HCT116 (cell line): ENCODE measurements at regions not wholly inside any gene's neighbourhood (a gene's known extent, or its start where the extent isn't known, plus 50 kb on each side); places are given as distances from the start of the nearest gene placed in this dataset.

ENCODE experiments used
- ATAC-seq: fragments of 200-7000 bp; cut with Tn5 transposase; 2 replicates; pipeline ENCODE4 v1.9.1; 2020; ENCODE audit warnings: mild to moderate bottlenecking, moderate library complexity
- BruUV-seq: library from RNA; stranded (reverse); fragments of 400-500 nt; replicated peaks from 2 replicates; lab custom pipeline; 2021; lab: Mats Ljungman, UMichigan
- CTCF ChIA-PET: fragments of 300-600 bp; sonication (Branson Sonifier 250); formaldehyde crosslinking; loops from one replicate; lab custom pipeline; 2021; ENCODE audit warnings: antibody characterized with exemption; lab: Charles Lee
- POLR2A ChIA-PET: fragments of 300-600, 350-600 bp; sonication (Branson Sonifier 250); formaldehyde crosslinking; loops from one replicate; lab custom pipeline; 2021; ENCODE audit warnings: antibody characterized with exemption; lab: Charles Lee
- RAD21 ChIA-PET, 2 experiments: fragments of 300-600 bp; sonication (Branson Sonifier 250); formaldehyde crosslinking; loops; one replicate each; lab custom pipeline; 2023; ENCODE audit warnings: low total read pairs in 2 of 2; ENCODE audit not compliant: uncharacterized antibody in 2 of 2, unreplicated experiment in 2 of 2, low non-redundant PET in 1 of 2; lab: Charles Lee
- DNase-seq: peaks from one replicate; pipeline ENCODE4 v3.0.0-alpha.2; 2010; ENCODE audit warnings: low read depth, low spot score
- H2AFZ ChIP-seq: fragments of 200-600 bp; shearing (Covaris generic), sonication (generic); 2 replicates; pipeline ENCODE4 v1.6.1; 2017; ENCODE audit warnings: low read depth, mixed run types, mixed read lengths, antibody characterized with exemption, low read length; ENCODE audit not compliant: poor library complexity, severe bottlenecking
- H3K27ac ChIP-seq: 2 replicates; pipeline ENCODE4 v1.5.1; 2012; ENCODE audit warnings: low read depth, low read length
- H3K27me3 ChIP-seq: fragments of 200-600 bp; sonication (generic); 2 replicates; pipeline ENCODE4 v1.6.1; 2016; ENCODE audit warnings: mixed run types, low read length, mixed read lengths; ENCODE audit not compliant: insufficient read depth
- H3K36me3 ChIP-seq, 2 experiments: fragments of 200-500 bp in 1 of 2; fragments of 200-600 bp in 1 of 2; sonication (Bioruptor generic) in 1 of 2; sonication (generic) in 1 of 2; 2 replicates each; pipeline versions ENCODE4 v1.5.1 to v1.6.1; 2014 to 2016; ENCODE audit warnings: low read length in 2 of 2, inconsistent platforms in 1 of 2, mixed read lengths in 1 of 2, mixed run types in 1 of 2; ENCODE audit not compliant: insufficient read depth in 2 of 2, control insufficient read depth in 1 of 2
- H3K4me1 ChIP-seq, 2 experiments: fragments of 200-600 bp in 1 of 2; sonication (generic) in 1 of 2; 2 replicates each; pipeline versions ENCODE4 v1.5.1 to v1.6.1; 2012 to 2017; ENCODE audit warnings: low read length in 2 of 2, inconsistent platforms in 1 of 2, mild to moderate bottlenecking in 1 of 2, mixed read lengths in 1 of 2, mixed run types in 1 of 2, moderate library complexity in 1 of 2; ENCODE audit not compliant: insufficient read depth in 2 of 2, control insufficient read depth in 1 of 2
- H3K4me2 ChIP-seq: fragments of 200-600 bp; sonication (generic); 2 replicates; pipeline ENCODE4 v1.6.1; 2017; ENCODE audit warnings: mixed run types, low read length, mixed read lengths
- H3K4me3 ChIP-seq, 2 experiments: fragments of 200-600 bp in 1 of 2; sonication (generic) in 1 of 2; replicated peaks in 1 of 2; 2 replicates each; pipeline ENCODE4 v1.5.1; 2011 to 2016; ENCODE audit warnings: low read length in 2 of 2, control low read depth in 1 of 2, low read depth in 1 of 2, mild to moderate bottlenecking in 1 of 2, mixed read lengths in 1 of 2, mixed run types in 1 of 2
- H3K79me2 ChIP-seq: fragments of 200-600 bp; sonication (generic); 2 replicates; pipeline ENCODE4 v1.6.1; 2017; ENCODE audit warnings: mild to moderate bottlenecking, mixed run types, low read length, moderate library complexity, mixed read lengths; ENCODE audit not compliant: insufficient read depth
- H3K9ac ChIP-seq: fragments of 200-600 bp; sonication (generic); 2 replicates; pipeline ENCODE4 v1.6.1; 2016; ENCODE audit warnings: low read length, mixed read lengths
- H3K9me2 ChIP-seq: fragments of 200-600 bp; sonication (generic), shearing (Covaris generic); 2 replicates; pipeline ENCODE4 v1.6.1; 2017; ENCODE audit warnings: mixed run types, mild to moderate bottlenecking, moderate library complexity; ENCODE audit not compliant: insufficient read depth
- H3K9me3 ChIP-seq, 2 experiments: fragments of 200-500 bp in 1 of 2; fragments of 200-600 bp in 1 of 2; sonication (Bioruptor generic) in 1 of 2; sonication (generic) in 1 of 2; 2 replicates each; pipeline ENCODE4 v1.6.1; 2014 to 2017; ENCODE audit warnings: low read length in 2 of 2, mixed read lengths in 2 of 2, inconsistent platforms in 1 of 2, low read depth in 1 of 2, mild to moderate bottlenecking in 1 of 2, mixed run types in 1 of 2, moderate library complexity in 1 of 2; ENCODE audit not compliant: control insufficient read depth in 1 of 2, insufficient read depth in 1 of 2
- H4K20me1 ChIP-seq: fragments of 200-600 bp; sonication (generic), shearing (Covaris generic); 2 replicates; pipeline ENCODE4 v1.6.1; 2017; ENCODE audit warnings: mixed run types, mild to moderate bottlenecking, moderate library complexity; ENCODE audit not compliant: insufficient read depth
- CBX3 ChIP-seq: IDR thresholded peaks from 2 replicates; pipeline ENCODE4 v1.6.1; 2012; ENCODE audit warnings: low read depth
- EZH2phosphoT487 ChIP-seq: fragments of 200-600 bp; IDR thresholded peaks from 2 replicates; pipeline ENCODE4 v1.6.1; 2018; ENCODE audit warnings: antibody characterized with exemption, borderline replicate concordance
- FOSL1 ChIP-seq: IDR thresholded peaks from 2 replicates; pipeline ENCODE4 v1.6.1; 2012; ENCODE audit warnings: low read depth
- JUND ChIP-seq: IDR thresholded peaks from 2 replicates; pipeline ENCODE4 v1.6.1; 2012
- MAX ChIP-seq: IDR thresholded peaks from 2 replicates; pipeline ENCODE4 v1.6.1; 2012
- POLR2A ChIP-seq: IDR thresholded peaks from 2 replicates; pipeline ENCODE4 v1.7.0; 2011; ENCODE audit warnings: borderline replicate concordance; ENCODE audit not compliant: insufficient read depth, insufficient read length; ENCODE audit errors: extremely low read depth
- POLR2AphosphoS5 ChIP-seq: IDR thresholded peaks from 2 replicates; pipeline ENCODE4 v1.6.1; 2011; ENCODE audit warnings: mild to moderate bottlenecking, low read depth, low read length, moderate library complexity
- REST ChIP-seq: IDR thresholded peaks from 2 replicates; pipeline ENCODE4 v1.6.1; 2012; ENCODE audit warnings: low read depth
- SIN3A ChIP-seq: IDR thresholded peaks from 2 replicates; pipeline ENCODE4 v1.6.1; 2012; ENCODE audit warnings: low read depth
- SP1 ChIP-seq: IDR thresholded peaks from 2 replicates; pipeline ENCODE4 v1.6.1; 2012; ENCODE audit warnings: low read depth
- TCF7L2 ChIP-seq: IDR thresholded peaks from 2 replicates; pipeline ENCODE4 v1.7.0; 2011; ENCODE audit warnings: borderline replicate concordance, inconsistent platforms; ENCODE audit not compliant: insufficient read depth, insufficient read length; ENCODE audit errors: extremely low read depth
- YY1 ChIP-seq: IDR thresholded peaks from 2 replicates; pipeline ENCODE4 v1.6.1; 2011; ENCODE audit warnings: low read length, low read depth, moderate library complexity, mild to moderate bottlenecking; ENCODE audit not compliant: insufficient replicate concordance; ENCODE audit errors: extremely low read depth
- ZFX ChIP-seq: fragments of 450-650 bp; IDR thresholded peaks from 2 replicates; pipeline ENCODE4 v1.6.1; 2017
- intact Hi-C: fragments of 100-400 bp; cut with micrococcal nuclease; formaldehyde crosslinking; loops from 2 replicates; pipeline ENCODE4 v1.10.0; 2022

- Histone ChIP-seq H3K9me3 (no peaks in the 10 kb centered on the region), H3K9ac (no peak overlapping the region), H3K27ac (no peak overlapping the region), H3K36me3 (no peaks in the 10 kb centered on the region), H2AFZ (no peak overlapping the region)
- RAD21 ChIA-PET, result no interaction called here
- TF ChIP-seq POLR2A (no peak), MAX (no peak), YY1 (no peak), TCF7L2 (no peak), ZFX (no peak), SP1 (no peak), JUND (no peak), SIN3A (no peak), FOSL1 (no peak), EZH2phosphoT487 (no peak), REST (no peak), POLR2AphosphoS5 (no peak), CBX3 (no peak)
- TF ChIP-seq, all 23 proteins: peak for 0
- ATAC-seq (no peak), DNase-seq (no peak)
- POLR2A ChIA-PET, result no interaction called here
- Histone ChIP-seq H3K4me2 (no peak overlapping the region), H3K4me3 (no peak overlapping the region), H3K4me1 (no peaks in the 10 kb centered on the region), H3K9me2 (no peaks in the 10 kb centered on the region), H3K79me2 (no peaks in the 10 kb centered on the region), H4K20me1 (no peaks in the 10 kb centered on the region), H3K27me3 (no peaks in the 10 kb centered on the region)
- CTCF ChIA-PET, result no interaction called here
- no TSS peak for BruUV-seq
- intact Hi-C loops, result no loop called here
Measured at GRCh38 chr9:74414325-74414724, 82.8 kb upstream of the RORB start.
